ENCODE measurements at regions not wholly inside any gene's neighbourhood (a gene's known extent, or its start where the extent isn't known, plus 50 kb on each side); places are given as distances from the start of the nearest gene placed in this dataset.

DNA sequence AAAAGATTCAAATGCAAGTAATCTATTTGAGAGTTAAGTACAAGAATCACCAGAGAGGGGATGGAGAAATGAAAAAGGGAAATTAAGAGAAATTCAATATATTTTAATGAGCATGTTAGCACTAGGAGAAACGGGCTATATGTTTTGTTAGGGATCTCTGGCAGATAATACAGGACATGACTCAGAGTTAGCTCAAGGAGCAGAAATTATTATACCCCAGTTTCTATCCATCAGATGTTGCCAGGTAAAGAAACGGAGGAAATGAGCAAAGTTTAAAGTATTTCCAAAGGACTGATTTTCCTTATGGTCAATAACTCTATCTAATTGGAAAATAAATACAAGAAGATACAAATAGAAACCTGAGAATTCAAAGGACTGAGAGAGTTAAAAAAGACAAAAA, 867.6 kb downstream of the TRAM1L1 start:
- TF ChIP-seq, protein P1, sequence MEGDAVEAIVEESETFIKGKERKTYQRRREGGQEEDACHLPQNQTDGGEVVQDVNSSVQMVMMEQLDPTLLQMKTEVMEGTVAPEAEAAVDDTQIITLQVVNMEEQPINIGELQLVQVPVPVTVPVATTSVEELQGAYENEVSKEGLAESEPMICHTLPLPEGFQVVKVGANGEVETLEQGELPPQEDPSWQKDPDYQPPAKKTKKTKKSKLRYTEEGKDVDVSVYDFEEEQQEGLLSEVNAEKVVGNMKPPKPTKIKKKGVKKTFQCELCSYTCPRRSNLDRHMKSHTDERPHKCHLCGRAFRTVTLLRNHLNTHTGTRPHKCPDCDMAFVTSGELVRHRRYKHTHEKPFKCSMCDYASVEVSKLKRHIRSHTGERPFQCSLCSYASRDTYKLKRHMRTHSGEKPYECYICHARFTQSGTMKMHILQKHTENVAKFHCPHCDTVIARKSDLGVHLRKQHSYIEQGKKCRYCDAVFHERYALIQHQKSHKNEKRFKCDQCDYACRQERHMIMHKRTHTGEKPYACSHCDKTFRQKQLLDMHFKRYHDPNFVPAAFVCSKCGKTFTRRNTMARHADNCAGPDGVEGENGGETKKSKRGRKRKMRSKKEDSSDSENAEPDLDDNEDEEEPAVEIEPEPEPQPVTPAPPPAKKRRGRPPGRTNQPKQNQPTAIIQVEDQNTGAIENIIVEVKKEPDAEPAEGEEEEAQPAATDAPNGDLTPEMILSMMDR (IDR thresholded peaks at IDR 0.05): no peak
- TF ChIP-seq POLR2A (IDR thresholded peaks at IDR 0.05): no peak

Data from lower leg skin (tissue), 3 donors.